ENCODE measurements at regions not wholly inside any gene's neighbourhood (a gene's known extent, or its start where the extent isn't known, plus 50 kb on each side); places are given as distances from the start of the nearest gene placed in this dataset.

GRCh38 chr14:61106271-61106958 lies 125.4 kb downstream of the SLC38A6 start:
- DNase-seq: no peak

GRCh38 chr14:61104358-61104757 lies 123.3 kb downstream of the SLC38A6 start:
- no peak for DNase-seq

- no peak for DNase-seq
These were observed 122.7 kb downstream of the SLC38A6 start for GRCh38 chr14:61103541-61104339.

- DNase-seq: no peak
These were observed 121.8 kb downstream of the SLC38A6 start for GRCh38 chr14:61102549-61103466.
